Neutrophil (primary cell): ENCODE measurements at regions not wholly inside any gene's neighbourhood (a gene's known extent, or its start where the extent isn't known, plus 50 kb on each side); places are given as distances from the start of the nearest gene placed in this dataset.

Experiments used
- H3K27ac ChIP-seq: fragments of 200-600 bp; sonication (generic); 2 replicates; pipeline ENCODE4 v1.5.1; 2016; ENCODE audit warnings: mild to moderate bottlenecking, moderate library complexity
- H3K27me3 ChIP-seq: fragments of 200-600 bp; sonication (generic); 2 replicates; pipeline ENCODE4 v1.6.0; 2016; ENCODE audit warnings: mild to moderate bottlenecking
- H3K36me3 ChIP-seq: fragments of 200-600 bp; sonication (generic); 2 replicates; pipeline ENCODE4 v1.5.1; 2017
- H3K4me1 ChIP-seq, 2 experiments: fragments of 200-600 bp in 1 of 2; sonication (generic) in 1 of 2; 1 replicate in 1 of 2; 2 replicates in 1 of 2; pipeline versions ENCODE4 v1.5.1 to v1.6.1; 2013 to 2016; ENCODE audit warnings: low read depth in 1 of 2, low read length in 1 of 2, mild to moderate bottlenecking in 1 of 2, moderate library complexity in 1 of 2; ENCODE audit not compliant: control insufficient read depth in 1 of 2, insufficient read depth in 1 of 2
- H3K4me3 ChIP-seq, 2 experiments: fragments of 200-600 bp in 1 of 2; sonication (generic) in 1 of 2; 1 replicate in 1 of 2; 2 replicates in 1 of 2; pipeline ENCODE4 v1.5.1; 2013 to 2016; ENCODE audit warnings: low read depth in 1 of 2, low read length in 1 of 2, mild to moderate bottlenecking in 1 of 2, moderate library complexity in 1 of 2
- H3K9me3 ChIP-seq: fragments of 200-600 bp; sonication (generic); 2 replicates; pipeline ENCODE4 v1.5.1; 2016
- TF ChIP-seq, protein P1 (sequence below): fragments of 200-600 bp; sonication (generic); IDR thresholded peaks from 2 replicates; pipeline ENCODE4 v1.5.1; 2016; ENCODE audit warnings: antibody characterized with exemption

GRCh38 chr1:37097731-37098130, 63.4 kb upstream of the GRIK3 start:
- no peaks in the 10 kb centered on the region for H3K36me3 ChIP-seq
- TF ChIP-seq, protein P1, sequence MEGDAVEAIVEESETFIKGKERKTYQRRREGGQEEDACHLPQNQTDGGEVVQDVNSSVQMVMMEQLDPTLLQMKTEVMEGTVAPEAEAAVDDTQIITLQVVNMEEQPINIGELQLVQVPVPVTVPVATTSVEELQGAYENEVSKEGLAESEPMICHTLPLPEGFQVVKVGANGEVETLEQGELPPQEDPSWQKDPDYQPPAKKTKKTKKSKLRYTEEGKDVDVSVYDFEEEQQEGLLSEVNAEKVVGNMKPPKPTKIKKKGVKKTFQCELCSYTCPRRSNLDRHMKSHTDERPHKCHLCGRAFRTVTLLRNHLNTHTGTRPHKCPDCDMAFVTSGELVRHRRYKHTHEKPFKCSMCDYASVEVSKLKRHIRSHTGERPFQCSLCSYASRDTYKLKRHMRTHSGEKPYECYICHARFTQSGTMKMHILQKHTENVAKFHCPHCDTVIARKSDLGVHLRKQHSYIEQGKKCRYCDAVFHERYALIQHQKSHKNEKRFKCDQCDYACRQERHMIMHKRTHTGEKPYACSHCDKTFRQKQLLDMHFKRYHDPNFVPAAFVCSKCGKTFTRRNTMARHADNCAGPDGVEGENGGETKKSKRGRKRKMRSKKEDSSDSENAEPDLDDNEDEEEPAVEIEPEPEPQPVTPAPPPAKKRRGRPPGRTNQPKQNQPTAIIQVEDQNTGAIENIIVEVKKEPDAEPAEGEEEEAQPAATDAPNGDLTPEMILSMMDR = no peak
- H3K27ac ChIP-seq = no peak overlapping the region
- H3K9me3 ChIP-seq = no peaks in the 10 kb centered on the region
- no peaks in the 10 kb centered on the region for H3K4me1 ChIP-seq
- no peaks in the 10 kb centered on the region for H3K27me3 ChIP-seq
- no peak overlapping the region for H3K4me3 ChIP-seq

- H3K27ac ChIP-seq = no peak overlapping the region
- H3K27me3 ChIP-seq = no peaks in the 10 kb centered on the region
- H3K36me3 ChIP-seq = no peaks in the 10 kb centered on the region
- TF ChIP-seq, protein P1 = no peak
- H3K9me3 ChIP-seq = no peaks in the 10 kb centered on the region
- H3K4me3 ChIP-seq = no peak overlapping the region
- no peaks in the 10 kb centered on the region for H3K4me1 ChIP-seq
These were observed 63.9 kb upstream of the GRIK3 start for GRCh38 chr1:37098237-37098636.

GRCh38 chr1:37100310-37100709, 66.0 kb upstream of the GRIK3 start:
- Histone ChIP-seq H3K9me3 (no peaks in the 10 kb centered on the region), H3K36me3 (no peaks in the 10 kb centered on the region), H3K27ac (no peak overlapping the region), H3K27me3 (no peaks in the 10 kb centered on the region), H3K4me3 (no peak overlapping the region), H3K4me1 (no peaks in the 10 kb centered on the region)
- TF ChIP-seq, protein P1 = no peak

- Histone ChIP-seq H3K4me1 (no peaks in the 10 kb centered on the region), H3K4me3 (no peak overlapping the region), H3K27ac (no peak overlapping the region), H3K36me3 (no peaks in the 10 kb centered on the region), H3K27me3 (no peaks in the 10 kb centered on the region), H3K9me3 (no peaks in the 10 kb centered on the region)
- TF ChIP-seq, protein P1 = no peak
These were observed 68.5 kb upstream of the GRIK3 start for GRCh38 chr1:37102656-37103382.

DNA sequence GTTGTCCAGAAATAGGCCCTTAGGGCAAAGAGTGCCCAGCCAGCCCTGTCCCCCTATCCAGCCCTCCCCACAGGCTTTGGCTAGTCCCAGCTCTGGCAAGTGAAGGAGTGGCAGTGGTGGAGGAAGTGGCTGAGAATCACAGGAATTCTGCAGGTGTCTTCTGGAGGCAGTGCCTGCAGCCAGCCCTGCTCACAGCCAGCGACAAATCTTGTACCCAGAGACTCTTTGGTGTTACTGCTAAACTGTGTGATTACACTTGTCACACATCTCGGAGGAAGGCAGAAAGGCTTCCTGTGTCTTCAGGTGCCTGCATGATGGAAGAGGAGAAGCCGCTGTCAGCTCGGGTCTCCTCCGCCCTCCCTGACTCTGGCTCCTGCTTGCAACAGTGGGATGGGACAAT, 71.6 kb upstream of the GRIK3 start:
- TF ChIP-seq, protein P1 = no peak

More for the DNA sequence above, 71.6 kb upstream of the GRIK3 start:
- H3K9me3 ChIP-seq = no peaks in the 10 kb centered on the region
- no peak overlapping the region for H3K27ac ChIP-seq
- no peaks in the 10 kb centered on the region for H3K36me3 ChIP-seq
- no peaks in the 10 kb centered on the region for H3K27me3 ChIP-seq
- no peaks in the 10 kb centered on the region for H3K4me1 ChIP-seq
- no peak overlapping the region for H3K4me3 ChIP-seq
